Astrocyte of the spinal cord (primary cell): ENCODE measurements at regions not wholly inside any gene's neighbourhood (a gene's known extent, or its start where the extent isn't known, plus 50 kb on each side); places are given as distances from the start of the nearest gene placed in this dataset.
A peak's percentile ranks its signal among the peaks of the same experiment; 100 is the strongest.

ENCODE experiments used
- DNase-seq: peaks from one replicate; pipeline ENCODE4 v3.0.0; 2011; ENCODE audit warnings: low read depth, low spot score
- H3K4me3 ChIP-seq: 2 replicates; pipeline ENCODE4 v1.5.1; 2011; ENCODE audit warnings: low read depth, mild to moderate bottlenecking, low read length, moderate library complexity
- CTCF ChIP-seq: IDR thresholded peaks from 2 replicates; pipeline ENCODE4 v1.5.1; 2012; ENCODE audit warnings: low read depth, mild to moderate bottlenecking, low read length, inconsistent platforms
- in situ Hi-C: cut with HindIII; loops from 2 replicates; pipeline ENCODE4 v1.10.0; 2017; ENCODE audit warnings: low sequenced_read_pairs

GRCh38 chr10:21197838-21198237 is 300.7 kb upstream of the NEBL start:
- no peak for DNase-seq
- no peak for TF ChIP-seq CTCF
- no peak overlapping the region for H3K4me3 ChIP-seq
- in situ Hi-C loops: no loop called here

GRCh38 chr10:21196822-21197395 is 299.8 kb upstream of the NEBL start:
- TF ChIP-seq CTCF: no peak
- DNase-seq: no peak
- H3K4me3 ChIP-seq: no peak overlapping the region
- in situ Hi-C loops: no loop called here

DNA sequence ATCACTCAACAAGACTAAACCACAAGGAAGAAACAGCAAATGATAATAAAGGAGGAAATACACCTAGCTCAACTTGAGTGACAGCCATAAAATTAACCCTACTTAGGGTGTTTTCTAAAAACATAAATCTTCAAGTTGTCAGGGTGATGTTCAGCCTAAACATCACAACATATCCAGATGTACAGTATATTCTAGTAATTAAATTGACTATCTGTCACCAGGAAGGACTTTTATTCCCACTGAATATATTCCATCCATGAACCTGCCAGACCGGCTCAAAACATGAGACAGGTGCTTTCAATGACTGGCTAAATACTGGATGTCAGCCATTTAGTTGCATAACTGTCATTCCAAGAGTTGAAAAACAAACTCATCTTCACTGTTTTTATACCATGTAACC is 298.1 kb upstream of the NEBL start:
- no peak overlapping the region for H3K4me3 ChIP-seq
- no peak for DNase-seq
- TF ChIP-seq CTCF: no peak
- in situ Hi-C loops: no loop called here

DNA sequence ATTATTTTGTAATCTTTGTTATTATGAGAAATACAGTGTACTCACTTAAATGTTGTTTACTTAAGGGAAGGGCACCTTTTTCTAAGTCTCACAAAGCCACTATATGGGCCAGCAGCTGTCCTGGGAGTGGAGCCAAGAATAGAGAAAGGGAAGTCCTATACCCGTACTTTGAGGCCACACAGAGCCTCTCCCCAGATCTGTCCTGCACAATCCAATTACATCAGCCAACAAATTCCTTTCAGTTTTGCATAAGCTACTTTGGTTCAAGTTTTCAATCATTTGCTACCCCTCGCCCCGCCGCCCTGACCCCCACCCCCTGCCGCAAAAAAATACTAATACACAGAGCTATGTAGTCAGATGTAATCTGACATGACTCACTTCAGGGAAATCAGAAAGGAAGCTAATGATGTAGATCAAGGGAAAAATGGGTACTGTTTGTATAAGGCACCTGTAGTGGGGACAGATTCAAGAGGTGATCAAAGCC is 297.4 kb upstream of the NEBL start:
- H3K4me3 ChIP-seq: no peak overlapping the region
- DNase-seq: peak; percentile 53
- no peak for TF ChIP-seq CTCF
- in situ Hi-C loops: no loop called here

DNA sequence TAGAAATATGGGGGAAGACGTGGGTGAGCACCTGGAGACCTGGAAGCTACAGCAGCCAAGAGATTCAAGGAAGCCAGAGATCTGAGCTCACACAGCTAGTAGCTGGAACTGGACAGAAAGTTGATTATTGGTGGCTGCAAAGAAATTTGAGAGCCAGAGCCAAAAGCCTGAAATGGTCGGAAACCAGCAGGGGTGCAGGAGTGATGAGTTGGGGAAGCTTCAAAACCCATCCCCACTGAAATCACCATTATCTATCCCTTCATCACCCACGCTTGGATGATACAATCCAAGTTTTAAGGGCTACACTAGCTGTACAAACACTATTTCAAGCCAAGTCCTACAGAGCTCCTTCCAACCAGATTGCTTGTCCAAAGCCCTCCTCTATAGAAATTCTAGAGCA is 296.1 kb upstream of the NEBL start:
- no peak for DNase-seq
- TF ChIP-seq CTCF: no peak
- in situ Hi-C loops: no loop called here
- no peak overlapping the region for H3K4me3 ChIP-seq

- TF ChIP-seq CTCF: no peak
- DNase-seq: no peak
- H3K4me3 ChIP-seq: no peak overlapping the region
- in situ Hi-C loops: no loop called here
Measured at GRCh38 chr10:21191512-21191911, 294.4 kb upstream of the NEBL start.

DNA sequence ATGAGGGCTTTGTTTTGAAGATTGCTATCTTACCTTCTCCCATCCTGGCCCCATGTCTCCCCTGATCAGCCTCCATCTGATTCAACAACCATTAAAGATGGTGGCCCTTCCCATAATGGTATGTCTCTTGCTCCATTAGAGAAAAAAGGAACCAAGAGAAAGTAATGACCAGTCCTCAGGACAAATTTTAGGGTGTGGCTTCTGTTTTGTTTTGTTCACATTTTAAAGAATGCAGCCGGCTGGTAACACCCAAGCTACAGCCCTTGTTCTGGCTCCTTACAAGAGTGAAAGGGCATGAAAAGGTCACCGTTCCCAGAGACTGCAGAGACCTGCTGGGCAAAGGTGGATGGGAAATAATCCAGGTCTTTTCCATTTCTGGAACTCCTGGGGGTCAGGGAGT is 287.9 kb upstream of the NEBL start:
- in situ Hi-C loops: no loop called here
- TF ChIP-seq CTCF: no peak
- DNase-seq: no peak
- H3K4me3 ChIP-seq: no peak overlapping the region
